ENCODE measurements at regions not wholly inside any gene's neighbourhood (a gene's known extent, or its start where the extent isn't known, plus 50 kb on each side); places are given as distances from the start of the nearest gene placed in this dataset.

DNA sequence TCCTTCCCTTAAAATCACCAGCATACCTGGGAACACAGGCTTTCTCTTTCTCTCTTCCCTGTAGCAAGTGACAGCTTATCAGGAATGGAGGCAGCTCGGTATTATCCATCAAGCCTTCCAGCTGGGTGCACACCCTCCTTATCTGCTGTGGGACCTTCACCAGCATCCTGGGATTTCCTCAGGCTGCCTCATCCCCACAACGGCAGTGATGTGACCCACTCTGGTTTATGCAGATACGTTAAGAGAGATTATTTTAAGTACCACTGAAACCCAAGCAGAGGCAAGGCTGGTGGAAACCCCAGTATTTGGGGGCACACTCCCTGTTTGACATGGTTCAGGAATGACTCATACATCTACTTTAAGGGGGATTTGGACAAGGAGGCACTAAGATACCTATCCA, 192.1 kb downstream of the TM9SF2 start:
- TF ChIP-seq, protein P1, sequence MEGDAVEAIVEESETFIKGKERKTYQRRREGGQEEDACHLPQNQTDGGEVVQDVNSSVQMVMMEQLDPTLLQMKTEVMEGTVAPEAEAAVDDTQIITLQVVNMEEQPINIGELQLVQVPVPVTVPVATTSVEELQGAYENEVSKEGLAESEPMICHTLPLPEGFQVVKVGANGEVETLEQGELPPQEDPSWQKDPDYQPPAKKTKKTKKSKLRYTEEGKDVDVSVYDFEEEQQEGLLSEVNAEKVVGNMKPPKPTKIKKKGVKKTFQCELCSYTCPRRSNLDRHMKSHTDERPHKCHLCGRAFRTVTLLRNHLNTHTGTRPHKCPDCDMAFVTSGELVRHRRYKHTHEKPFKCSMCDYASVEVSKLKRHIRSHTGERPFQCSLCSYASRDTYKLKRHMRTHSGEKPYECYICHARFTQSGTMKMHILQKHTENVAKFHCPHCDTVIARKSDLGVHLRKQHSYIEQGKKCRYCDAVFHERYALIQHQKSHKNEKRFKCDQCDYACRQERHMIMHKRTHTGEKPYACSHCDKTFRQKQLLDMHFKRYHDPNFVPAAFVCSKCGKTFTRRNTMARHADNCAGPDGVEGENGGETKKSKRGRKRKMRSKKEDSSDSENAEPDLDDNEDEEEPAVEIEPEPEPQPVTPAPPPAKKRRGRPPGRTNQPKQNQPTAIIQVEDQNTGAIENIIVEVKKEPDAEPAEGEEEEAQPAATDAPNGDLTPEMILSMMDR (conservative IDR thresholded peaks at IDR 0.05; ENCODE audit: low read length) = no peak
- TF ChIP-seq EZH2phosphoT487 (IDR thresholded peaks at IDR 0.05; ENCODE audit: borderline replicate concordance) = no peak

Data from Loucy (cell line).